GM18867 (cell line): ENCODE measurements at regions not wholly inside any gene's neighbourhood (a gene's known extent, or its start where the extent isn't known, plus 50 kb on each side); places are given as distances from the start of the nearest gene placed in this dataset.

Experiments used
- ATAC-seq: cut with Tn5 transposase; IDR thresholded peaks from one replicate; pipeline ENCODE4 v1.9.1; 2021; ENCODE audit warnings: mild to moderate bottlenecking, moderate library complexity; ENCODE audit not compliant: unreplicated experiment

DNA sequence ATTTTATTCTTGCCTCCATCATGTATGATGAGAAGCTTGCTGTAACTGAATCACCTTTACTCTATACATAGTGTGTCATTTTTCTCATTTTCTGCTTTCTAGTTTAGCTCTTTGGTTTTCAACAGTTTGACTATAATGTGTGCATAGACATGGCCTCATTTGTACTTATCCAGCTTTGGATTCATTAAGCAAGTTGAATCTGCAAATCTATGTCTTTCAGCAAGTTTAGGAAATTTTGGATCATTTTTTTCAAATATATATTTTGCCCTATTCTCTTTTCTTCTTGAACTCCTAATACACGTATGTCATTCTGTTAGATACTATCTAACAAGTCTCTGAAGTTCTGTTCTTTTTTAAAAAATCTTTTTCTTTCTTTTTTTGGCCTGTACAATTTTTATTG, 57.8 kb downstream of the PRLHR start:
- no peak for ATAC-seq

DNA sequence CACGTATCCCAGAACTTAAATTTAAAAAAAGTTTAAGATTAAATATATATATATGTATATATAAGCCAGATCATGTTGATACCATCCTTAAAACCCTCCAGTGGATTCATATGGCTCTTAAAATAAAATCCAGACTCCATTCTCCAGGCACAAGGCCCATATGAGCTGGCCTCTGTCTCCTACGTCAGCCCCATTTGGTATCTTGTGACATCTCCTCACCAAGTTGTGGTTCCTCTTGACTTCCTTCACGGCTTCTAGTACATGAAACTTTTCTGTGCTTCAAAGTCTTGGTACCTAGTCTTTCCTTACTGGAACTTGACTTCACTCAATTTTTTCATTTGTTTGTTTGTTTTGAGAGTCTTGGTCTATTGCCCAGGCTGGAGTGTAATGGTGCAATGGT, 61.3 kb downstream of the PRLHR start:
- no peak for ATAC-seq

DNA sequence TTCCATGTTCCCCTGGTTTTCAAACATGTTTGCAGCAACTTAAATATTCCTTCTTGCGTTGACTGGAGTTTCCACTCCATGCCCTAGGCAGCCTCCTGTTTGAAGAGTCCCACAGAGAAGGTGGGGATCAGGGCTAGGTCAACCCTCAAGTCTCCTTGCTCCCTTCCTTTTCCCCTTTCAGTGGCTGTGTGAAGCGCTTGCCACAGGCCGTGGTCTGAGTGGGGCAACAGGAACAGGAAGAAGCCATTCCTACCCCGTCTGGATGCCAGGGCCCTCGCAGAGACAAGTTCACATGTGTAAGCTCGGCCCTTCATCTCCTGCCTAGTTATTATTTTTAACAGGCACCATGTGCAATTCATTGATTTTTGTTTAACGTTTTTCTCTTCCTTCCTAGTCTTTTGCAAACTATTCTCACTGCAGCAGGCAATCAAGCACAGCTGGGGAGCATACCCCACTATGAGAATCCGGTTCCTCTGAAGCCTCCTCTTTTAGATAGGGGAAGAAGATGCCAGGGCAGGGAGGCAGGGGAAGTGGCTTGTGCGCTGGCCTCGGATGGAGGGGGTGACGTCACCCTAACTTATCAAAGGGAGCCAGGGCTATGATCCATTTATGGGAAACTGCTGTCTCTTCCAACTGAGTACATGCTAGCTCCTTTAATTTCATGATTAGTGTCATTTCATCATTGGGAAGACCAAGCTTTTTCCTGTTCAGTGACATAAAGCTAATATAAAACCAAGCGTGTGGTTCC, 64.2 kb downstream of the PRLHR start:
- ATAC-seq: no peak

DNA sequence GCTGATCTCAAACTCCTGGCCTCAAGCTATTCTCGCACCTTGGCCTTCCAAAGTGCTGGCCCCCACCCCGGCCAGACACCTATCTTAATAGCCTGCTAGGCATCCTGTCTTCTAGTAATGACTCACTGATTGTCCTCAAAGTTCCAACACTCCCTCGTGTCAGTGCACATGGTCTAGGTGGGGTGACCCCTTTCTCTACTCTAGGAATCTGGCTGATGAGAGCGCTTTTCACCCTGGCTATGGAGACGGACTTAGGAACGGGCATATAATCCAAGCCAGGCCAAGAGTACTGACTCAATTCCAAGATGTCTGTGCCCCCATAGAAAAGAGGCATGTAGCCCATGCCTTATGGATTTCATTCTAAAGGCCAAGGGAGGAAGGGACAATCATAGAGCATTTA, 67.0 kb downstream of the PRLHR start:
- ATAC-seq: no peak

DNA sequence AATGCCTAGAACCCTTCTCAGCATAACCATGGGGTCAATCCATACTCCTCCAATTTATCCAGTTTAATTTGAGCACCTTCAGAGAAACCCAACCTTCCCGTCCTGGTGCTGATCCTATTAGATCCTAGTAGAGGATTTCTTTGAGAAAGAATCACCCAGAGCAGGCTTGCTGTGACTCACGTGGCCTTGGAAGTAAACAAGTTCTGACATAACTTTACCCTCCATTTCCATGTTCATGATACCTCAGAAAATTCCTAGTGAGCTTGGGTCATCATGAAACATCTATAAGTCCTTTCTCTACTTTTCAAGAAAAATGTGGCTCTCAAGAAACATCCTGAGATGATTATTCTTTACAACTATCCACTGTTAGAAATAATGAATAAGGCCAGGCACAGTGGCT, 71.7 kb downstream of the PRLHR start:
- no peak for ATAC-seq

DNA sequence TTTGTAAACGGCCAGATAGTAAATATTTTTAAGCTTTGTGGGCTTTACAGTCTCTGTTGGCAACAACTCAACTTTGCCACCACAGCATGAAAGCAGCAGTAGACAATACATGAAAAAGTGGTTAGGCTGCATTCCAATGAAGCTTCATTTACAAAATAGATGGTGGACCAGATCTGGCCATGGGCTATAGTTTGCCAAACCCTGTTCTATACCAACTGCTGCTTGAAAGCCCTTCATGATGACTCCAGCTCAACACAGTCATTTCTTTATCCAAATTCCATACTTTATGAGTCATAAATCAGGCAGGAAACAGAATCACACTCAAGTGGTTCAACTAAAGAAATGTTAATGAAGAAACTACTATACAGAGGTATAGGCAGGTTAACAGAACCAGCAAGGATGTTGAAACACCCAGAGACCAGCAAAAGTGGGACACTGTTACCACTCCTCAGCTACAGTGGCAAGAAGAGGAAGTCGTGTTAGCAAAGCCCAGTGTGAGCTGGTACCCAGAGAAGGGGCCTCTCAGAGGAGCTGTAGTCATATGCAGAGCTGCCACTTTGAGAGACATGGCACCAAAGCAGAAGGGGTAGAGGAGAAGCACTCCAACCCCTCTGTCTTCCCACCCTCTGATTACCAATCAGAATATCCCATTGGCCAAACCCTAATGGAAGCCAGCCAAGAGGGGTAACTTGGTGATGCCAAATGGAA, 72.5 kb downstream of the PRLHR start:
- ATAC-seq: no peak

DNA sequence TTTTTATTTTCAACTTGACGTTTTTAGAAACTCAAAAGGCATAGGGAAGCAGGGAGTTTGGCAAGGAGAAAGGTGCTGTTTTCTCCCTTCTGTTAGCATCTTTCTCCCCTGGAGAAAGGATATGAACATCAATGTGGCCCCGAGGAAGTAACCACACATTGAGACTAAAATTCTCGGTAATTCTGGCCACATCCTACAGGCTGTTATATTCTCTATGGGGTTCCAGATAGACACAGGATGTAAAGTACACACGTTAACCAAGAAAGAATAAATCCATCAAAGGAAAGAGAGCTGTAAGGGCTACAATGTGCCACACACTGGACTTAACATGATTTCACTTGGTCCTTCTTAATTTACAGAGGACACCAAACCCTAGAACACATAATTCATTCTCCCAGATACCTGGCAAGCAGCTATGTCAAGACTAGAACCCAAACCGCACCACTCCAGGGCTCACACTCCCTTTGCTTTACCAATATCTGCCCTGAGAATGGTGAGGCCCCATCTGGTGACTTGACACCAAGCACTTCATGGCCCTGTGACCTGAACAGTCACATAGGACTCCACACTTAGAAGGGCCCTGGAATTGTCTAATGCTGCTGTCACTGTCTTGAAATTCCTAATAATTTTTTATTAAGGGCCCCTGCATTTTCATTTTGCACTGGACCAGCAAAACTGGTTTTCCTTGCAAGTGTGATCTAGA, 73.9 kb downstream of the PRLHR start:
- no peak for ATAC-seq

DNA sequence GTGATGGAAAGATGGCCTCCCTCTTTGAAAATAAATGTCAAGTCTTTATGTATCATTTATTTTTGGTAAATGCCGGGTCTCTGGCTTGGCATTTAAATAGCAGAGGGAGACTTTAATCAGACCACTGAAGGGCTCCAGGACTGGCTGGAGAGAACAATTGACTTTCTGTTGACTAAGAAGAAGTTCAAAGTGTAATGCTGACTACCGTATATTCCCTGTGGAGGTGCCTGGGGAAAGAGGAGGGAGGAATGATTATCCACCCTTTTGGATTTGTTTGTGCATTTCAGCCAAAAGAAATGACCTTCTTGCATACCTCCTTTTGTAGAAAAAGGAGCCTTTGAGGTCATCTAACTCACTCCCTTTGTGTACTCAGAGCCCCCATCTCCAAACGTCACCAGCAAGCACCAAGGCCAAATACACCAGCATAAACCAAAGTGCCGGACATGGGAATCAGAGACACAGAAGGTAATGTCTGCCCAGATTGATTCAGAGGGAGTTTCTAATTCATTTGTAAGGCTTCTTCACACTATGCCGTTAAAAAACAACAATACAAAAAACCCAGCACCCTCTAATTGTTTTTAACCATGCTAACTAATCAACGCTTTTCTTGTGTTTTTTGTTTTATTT, 75.2 kb downstream of the PRLHR start:
- no peak for ATAC-seq

DNA sequence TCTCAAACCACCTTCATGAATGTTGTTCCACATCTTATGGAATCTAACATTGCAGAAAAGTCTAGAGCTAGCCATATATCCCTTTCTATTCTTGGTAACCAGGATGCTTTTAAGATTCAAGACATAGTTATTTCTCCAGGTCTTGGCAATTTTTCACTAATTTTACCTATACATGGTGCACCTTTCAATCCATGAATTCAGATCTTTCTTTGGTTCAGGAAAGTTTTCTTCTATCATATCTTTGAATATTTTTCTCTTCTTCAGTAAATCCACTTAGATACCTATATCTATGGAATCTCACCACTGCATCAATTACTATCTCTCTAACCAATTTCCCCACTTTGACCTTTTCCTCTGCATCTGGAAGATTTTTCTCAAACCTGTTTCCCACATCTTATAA, 77.4 kb downstream of the PRLHR start:
- no peak for ATAC-seq

DNA sequence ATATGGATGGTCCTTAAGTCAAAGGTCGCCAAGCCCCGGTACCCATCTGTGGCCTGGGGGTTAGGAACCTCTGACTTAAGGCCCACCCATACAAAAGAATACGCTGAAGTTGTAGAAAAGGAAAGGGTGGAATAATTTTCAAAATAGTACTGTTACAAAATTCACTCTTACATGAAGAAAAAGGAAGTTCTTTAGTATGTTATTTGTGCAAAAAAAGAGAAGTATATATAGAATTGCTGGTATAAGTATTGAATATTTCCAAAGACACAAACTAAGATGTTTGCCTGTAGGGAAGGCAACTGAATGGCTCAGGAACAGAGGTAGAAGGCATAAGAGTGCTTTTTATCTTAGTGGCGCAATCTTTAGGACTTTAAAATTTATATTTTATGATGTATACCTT, 78.7 kb downstream of the PRLHR start:
- no peak for ATAC-seq

DNA sequence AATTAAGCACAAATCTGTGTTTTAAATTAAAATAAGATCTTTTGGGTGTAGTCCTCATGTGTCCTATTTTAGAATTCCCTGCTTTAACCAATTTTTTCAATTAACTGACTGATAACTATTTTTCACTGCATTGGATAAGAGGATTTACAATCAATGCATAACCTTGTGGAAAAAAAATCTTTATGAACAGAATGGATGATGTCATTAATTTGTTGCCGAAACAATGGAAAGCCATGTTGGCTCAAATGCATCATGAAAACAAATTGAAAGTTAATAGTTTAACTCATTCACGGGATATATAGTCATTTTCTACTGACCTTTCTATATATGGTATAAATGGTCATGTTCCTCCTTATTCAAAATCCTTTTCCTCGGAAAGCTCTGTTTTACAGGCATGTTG, 82.3 kb downstream of the PRLHR start:
- ATAC-seq: no peak

DNA sequence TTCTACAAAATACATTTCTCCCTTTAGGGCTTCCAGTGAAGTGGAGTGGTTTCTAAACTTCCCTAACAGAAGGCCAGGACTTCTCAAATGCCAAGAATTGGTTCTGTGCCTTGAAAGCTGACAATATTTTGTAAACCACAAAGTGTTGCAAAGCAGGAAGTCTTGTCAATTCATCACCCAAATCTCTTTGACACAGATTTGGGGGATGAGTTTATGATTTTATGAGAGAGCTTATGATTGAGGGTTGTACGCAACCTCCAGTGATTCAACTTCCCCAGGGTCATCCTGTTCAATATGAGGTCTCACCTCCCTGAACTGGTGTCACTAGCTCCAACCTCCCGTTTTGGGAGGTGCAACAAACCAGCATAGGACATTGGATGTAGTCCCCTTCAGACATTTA, 83.7 kb downstream of the PRLHR start:
- no peak for ATAC-seq

DNA sequence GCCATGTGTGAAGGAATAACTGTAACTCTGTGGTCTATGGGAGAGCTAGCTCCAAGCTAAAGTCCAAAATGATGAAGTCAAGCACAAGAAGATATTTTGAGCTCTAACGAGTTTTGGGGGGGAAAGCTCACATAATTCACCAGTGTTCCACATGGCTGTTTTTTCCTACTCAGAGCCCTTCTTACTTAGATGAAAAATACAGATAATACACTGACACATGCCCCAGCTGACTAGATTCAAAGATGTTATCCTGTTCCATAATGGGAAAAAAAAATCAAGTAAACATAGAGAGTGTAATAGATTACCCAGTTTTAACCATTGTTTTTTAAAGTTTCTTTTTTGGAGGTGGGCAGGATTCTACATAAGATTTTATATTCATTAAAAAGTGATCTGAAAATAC, 86.6 kb downstream of the PRLHR start:
- no peak for ATAC-seq

DNA sequence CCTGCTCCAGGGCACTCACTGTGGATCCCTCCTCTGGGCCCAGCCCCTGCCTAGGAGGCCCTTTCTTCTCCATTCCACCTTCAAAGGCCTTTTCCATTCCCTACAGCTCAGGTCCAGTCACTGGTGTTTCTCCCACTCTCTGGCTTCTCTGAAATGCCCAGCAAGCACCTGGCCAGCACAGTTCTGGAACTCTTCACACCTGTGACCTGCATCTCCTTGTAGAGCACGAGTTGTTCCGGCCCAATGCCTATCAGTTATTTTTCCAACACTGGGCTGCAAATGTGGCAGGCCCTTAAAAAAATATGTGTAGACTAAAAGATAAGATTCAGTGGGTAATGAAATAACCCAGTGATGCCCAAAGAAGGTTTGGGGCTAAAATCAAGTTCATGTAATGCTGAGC, 87.1 kb downstream of the PRLHR start:
- no peak for ATAC-seq

DNA sequence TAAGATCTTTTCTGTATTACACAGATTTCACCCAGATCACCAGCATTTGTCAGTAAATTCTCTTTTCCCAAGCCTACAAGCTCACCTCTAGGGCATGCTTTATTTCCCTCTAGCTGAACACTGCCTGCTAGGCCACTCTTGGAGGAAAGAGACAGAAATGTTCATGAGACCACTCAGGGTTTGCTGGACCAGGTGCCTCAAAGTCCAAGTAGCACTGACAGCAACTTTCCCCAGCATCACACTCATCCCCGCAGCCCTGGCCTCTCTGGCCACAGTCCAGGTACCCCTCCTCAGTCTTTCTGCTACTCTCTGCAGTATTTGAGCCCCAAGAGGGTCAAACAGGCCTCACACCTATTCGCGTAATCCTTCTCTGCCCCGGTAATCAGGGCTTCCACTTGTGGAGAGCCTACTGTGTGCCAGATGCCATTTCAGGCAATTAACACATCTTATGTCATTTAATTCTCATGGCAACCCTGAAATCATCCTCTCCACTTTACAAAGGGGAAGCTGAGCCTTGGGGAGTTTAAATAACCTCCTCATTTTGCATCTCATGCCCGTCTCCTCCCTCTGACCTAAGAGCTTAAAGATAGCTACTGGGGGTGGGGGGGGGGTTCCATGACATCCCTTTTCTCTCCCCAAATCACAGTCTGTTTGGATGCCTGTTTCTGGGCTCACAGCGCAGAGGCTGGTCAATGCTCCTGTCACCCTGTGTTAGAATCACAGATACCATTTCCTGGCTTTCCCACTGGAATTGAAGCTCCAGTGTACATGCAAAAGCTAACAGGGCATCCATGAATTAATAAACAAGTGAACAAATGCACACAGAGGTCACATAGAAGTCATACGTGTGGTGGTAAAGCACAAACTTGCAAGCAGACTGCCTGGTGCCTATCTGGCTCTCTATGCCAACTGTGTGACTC, 88.5 kb downstream of the PRLHR start:
- ATAC-seq: no peak

DNA sequence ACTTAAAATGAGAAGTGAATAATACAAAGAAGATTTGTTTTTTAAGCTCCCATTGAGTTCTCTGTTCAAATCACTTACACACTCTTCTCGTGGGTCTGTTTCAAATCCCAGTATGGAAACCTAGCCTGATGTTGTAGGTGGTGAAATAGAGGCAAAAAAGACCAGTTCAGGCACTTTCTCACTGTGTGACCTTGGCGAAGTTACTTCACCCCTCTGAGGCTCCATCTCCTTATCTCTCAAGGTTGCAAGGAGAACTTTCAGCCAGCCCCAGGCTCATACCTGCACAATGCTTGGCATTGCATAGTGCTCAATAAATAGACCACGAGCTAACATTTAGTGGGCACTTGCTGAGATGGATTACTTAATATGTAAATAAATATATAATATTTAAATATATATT, 90.1 kb downstream of the PRLHR start:
- ATAC-seq: no peak

DNA sequence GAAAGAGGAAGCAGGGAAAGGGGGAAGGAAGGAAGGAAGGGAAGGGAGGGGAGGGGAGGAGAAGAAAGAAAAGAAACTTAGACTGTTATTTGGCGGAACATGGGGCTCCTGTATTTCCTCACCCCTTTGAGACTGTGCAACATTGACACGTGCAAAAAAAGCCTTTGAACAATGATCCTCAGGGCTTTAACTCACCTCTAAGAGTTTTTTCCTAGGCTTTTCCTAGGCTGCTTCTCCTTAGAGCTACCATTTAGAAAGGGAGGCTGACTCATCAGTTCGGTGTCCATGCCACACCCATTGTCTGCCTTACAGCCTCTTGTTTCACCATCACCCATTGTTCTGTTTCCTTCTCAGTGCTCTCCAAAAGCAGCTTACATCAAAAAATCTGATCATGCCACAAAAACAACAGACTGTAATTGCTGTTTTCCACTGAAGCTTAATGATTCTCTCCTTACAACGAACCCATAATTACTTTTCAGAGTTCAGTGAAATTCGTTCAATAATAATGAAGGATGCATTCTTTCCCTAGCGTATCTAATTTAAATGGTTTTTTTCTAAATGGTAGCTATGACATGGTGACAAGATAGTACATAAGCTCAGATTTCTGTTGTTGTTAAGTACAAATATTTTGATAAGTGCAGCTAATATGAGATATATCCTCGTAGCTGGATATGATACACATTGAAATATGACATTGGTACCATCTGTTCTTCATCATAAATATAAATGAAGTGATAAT, 90.8 kb downstream of the PRLHR start:
- no peak for ATAC-seq

DNA sequence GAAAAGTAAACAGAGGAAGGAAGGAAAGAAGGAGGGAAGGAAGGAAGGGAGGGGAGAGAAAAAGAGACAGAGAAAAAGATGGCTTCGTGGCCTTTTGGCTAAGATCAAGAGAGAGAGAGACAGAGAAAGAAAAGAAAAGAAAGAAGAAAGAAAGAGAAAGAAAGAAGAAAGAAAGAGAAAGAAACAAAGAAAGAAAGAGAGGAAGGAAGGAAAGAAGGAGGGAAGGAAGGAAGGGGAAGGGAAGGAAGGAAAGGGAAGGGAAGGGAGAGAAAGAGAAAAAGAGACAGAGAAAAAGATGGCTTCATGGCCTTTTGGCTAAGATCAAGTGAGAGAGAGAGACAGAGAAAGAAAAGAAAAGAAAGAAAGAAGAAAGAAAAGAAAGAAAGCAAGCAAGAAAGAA, 91.4 kb downstream of the PRLHR start:
- no peak for ATAC-seq

DNA sequence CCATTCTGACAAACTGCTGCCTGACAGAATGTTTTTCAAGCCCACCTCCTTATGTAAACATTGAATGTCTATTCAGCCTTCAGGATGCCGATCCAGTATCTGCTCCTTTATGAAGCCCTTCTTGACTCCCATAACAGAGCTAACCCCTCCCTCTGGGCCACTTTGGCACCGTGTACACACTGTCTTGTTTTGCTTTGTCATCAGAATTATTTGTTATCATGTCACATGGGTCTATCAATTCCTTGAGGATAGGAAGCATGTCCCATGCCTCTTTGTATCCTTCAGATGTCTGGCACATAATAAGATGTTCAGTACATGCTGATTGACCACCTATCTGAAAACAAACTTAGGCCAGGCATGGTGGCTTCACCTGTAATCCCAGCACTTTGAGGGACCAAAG, 92.3 kb downstream of the PRLHR start:
- ATAC-seq: no peak
